Middle frontal gyrus (tissue), 1 donor: ENCODE measurements at regions not wholly inside any gene's neighbourhood (a gene's known extent, or its start where the extent isn't known, plus 50 kb on each side); places are given as distances from the start of the nearest gene placed in this dataset.
A peak's percentile ranks its signal among the peaks of the same experiment; 100 is the strongest.

ENCODE experiments used
- DNase-seq: peaks from one replicate; pipeline ENCODE4 v3.0.0-alpha.2; 2015; ENCODE audit warnings: low spot score; ENCODE audit errors: extremely low spot score

DNA sequence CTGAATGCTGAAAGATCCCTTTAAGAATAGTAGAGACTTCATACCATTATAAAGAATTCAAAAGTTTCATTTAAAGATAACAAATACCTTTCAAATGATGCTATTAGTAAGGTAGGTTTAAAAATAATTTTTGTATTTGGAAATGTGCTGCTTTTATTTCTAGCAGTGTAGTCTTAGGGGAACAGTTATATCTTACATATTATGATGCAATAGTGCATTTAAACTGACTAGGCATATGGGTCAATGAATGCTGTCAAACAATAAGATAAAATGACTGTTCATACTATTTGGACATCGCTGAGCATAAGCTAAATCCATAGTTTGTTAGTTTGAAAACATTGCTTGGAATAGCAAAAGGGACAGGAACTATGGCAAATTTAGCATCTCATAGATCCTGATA, 354.8 kb upstream of the SEMA3A start:
- no peak for DNase-seq

DNA sequence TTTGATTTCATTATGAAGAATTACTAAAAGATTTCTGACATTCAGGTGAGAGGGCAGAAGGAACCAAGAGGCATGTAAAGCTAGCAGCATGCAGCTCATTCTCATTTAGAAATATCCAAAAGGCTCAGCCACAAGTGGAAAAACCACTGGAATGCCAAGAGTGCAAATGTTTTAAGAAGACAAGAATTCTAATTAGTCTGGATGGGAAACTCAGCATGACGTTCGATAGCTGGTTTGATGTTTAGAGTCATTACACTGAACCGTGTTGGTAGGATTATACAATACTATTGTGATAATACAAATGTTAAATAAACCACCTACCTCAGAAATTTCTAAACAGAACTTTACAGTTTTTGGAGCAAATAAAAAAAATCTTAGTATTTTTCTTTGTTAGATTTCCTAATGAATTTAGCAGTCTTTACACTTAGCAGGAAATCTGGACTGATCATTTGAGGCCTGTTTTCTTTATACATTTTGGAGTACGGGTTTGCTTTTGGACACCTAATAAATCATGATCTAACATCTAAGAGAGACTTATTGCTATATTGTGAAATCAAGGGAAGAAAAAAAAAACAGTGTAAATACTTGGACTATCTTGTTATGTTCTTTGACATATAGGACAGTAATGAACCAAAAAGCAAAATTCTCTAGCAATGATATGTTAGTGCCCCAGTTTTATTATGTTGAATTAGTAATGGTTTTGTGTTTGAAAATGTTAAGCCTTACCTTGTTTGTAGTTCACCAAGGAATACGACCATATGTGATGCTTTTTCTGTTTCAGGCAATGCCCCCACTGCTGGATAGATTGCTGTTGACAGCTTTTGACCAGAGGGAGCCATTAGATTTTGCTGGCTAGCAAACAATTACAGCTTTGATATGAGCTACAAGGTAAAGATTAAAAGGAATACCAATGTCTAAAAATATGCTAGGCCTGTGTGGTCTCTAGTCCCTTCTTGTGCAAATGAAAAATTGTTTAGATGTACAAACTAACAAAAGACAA, 354.1 kb upstream of the SEMA3A start:
- DNase-seq: no peak

DNA sequence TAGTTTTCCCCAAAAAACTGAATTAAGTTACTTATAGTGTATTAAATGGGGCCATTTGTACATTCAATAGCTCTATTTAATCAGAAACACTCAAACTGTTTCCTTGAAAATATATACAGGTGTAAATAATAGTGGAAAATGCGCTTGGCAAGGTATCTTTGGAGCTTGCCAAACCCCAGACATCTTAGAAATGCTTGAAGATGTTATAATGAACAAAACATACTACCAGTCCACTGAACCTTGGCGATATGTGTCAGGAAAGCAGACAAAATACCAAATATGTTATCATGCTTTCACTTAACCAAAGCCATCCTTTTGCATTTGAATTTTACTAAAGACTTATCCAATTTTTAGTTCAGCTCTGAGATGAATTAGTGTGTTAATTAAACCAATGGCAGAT, 352.7 kb upstream of the SEMA3A start:
- DNase-seq: no peak

DNA sequence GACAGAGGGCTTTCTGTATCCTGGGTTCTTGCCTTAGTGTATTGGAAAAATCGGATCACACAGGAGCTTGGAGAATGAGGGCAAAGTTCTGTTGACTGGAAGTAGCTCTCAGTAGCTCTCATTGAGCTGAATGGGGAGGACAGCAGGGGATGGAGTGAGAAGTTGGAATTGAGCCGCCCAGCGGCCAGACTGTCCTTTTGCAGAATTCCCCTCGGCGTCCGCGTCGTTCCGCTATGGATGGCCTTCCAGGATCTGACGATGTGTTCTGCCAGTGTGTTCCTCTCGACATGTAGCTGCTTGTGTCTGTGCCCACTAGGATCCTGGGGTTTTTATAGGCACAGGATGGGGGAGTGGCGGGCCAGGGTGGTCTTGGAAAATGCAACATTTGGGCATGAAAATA, 351.8 kb upstream of the SEMA3A start:
- DNase-seq: no peak

DNA sequence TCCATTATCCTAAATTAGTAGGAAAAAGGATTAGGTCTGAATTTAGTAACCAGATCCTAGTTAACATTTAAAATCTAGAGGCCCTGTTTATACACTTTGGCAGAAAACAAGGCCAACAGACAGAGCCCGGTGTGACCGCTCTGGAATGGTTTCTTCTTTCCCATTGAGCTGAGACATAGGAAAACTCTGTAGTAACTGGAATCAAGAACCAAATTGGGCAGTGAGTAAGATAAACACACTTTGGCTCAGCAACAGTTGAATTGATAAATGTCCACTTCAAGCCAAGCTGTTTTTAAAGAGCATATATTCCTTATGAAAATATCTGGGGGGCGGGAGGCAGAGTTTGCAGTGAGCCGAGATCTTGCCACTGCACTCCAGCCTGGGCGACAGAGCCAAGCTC, 343.7 kb upstream of the SEMA3A start:
- DNase-seq: no peak

DNA sequence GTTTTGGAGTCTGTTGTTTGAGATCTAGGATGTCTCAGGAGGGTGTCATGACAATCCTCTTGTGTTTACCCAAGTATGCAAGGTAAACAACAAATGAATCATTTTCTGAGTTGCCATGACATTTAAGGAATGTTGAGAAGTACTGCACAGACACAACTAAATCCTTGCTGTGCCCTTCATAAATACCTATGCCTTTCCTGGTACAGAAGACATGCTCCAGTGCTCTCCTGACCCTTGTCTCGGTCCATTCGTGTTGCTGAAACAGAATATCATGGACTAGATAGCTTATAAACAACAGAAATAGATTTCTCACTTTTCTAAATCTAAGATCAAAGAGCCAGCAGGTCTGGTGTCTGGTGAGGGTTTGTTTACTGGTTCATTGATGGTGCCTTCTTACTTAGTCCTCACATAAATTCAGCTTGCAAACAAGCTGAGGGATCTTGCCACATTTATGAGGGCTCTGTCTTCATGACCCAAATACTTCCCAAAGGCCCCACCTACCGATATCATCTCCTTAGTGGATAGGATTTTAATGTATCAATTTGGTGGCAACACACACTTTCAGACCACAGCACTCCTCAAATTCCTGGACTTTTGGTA, 341.8 kb upstream of the SEMA3A start:
- DNase-seq: no peak

DNA sequence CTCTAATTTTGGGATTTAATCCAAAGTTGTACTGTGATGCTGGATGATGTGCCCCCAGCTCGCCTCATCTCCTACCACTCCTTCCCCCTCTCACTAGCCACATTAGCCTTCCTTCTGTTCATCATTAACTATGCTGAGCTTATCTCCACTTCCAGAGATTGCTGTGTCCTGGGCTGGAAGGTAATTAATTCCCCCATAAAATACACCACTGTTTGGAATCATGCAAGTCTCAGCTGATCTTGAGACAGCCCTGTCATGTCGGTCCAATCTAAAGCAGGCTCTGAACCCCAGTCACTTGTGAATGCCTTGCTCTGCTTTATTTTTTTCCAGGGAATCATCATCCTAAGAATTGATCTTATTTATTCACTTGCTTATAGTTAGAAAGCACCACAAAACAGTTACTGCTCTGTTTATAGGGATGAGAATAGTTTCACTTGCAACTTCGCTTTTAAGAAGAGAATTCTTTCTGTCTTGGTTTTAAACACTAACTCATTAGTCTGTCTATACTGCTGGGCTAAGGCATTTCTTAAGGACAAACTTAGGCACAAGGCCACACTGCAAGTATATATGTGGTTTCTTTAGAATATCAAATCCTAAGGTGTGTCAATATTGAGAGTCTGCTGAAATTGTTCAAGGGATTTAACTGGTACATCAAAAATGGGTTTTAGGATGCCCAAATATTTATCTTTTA, 341.1 kb upstream of the SEMA3A start:
- no peak for DNase-seq

DNA sequence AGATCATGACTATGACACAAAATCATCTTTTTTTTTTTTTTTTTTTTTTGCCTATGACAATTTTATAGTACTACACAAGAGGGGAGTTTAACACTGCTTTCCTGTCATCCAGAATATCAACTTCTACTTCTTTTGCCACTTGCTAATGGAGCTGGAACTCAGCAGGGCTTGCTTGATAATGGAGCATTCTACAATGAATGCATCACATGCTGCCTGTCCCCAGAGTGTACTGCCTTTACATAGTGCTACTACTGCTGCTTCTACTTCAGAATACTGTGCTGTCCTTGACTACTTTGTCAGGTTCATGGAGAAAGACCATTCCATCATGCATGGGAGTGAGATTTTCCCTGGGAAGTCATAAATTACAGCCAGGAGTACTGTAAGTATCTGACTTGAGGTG, 338.6 kb upstream of the SEMA3A start:
- no peak for DNase-seq

DNA sequence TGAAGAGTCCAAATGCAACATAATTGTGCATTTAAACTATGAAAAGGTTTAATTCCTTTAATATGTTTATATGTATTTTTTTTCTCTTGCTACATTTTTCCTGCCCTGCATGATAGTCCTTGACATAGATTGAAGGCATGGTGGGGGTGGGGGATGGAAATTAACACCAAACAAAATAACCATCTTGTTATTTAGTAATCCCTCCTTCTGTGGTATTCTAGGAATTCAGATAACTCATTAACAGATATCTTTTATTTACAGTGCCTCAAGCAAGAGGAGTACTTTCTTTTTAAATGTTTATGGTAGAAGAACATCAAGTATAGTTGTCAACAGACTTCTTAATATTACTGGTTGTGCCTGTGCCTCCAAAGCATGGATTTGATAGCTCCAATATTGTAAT, 337.6 kb upstream of the SEMA3A start:
- DNase-seq: no peak

DNA sequence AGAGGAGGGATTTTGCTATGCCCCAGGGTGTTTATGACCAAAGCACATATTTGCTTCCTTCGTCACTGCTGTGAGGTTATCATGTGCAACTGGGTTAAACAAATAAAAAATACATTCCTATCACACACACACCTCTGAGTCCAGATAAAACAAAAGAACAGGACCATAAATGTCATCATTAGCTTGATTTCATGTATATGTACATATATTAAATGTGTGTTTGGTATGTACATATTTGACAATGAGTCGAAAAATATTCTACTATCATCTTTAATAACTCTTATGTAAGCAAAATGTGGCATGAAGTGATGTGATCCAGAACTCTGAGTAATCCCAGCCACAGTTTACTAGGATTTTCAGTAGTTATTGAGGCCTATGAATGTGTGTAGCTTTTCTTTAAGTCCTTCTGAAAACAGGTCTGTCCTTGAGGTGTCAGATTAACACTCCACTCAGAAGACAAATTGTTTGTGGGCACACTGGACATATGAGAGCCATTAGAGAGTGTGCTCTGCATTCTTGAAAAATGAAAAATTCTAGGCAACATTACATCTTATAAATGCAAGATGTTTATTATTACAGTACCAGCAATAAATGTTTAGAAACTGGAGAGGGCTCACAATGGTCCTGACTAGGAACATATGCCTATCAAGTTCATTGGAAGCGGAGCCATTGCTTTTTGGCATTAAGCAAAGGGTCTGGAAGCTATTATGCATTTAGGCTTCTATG, 335.1 kb upstream of the SEMA3A start:
- DNase-seq: no peak

DNA sequence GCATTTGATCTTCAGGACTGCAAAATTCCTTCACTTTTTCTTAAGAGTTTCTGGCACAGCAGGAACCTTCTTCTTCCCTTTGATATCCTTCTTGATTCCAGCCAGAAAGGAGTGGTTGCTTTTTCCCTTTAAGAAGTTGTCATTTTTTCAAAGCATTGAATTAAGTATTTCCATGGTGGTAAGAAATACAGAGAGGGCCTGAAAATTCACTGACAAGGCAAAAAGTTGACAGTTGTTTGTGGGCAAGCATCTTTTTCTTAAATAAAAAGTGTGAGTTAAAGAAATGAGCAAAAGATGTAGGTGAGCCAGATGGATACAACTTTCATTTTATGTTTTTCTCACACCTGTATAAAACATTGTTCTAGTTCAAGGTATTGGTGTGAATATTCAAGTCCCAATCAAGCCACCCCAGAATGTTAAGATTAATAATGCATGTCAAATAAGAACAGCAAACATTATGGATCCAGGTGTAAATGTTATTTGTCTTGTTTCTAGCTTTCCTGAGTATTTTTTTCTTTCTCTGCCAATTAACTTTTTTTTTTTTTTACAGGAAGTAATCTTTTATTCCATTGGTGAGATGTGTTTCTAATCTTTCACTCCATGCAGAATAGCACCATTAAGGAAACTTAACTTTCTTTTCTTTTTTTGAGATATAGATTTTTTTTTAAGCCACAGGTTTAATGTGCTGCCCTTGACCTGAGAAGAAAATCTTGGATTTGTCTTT, 334.3 kb upstream of the SEMA3A start:
- DNase-seq: no peak

DNA sequence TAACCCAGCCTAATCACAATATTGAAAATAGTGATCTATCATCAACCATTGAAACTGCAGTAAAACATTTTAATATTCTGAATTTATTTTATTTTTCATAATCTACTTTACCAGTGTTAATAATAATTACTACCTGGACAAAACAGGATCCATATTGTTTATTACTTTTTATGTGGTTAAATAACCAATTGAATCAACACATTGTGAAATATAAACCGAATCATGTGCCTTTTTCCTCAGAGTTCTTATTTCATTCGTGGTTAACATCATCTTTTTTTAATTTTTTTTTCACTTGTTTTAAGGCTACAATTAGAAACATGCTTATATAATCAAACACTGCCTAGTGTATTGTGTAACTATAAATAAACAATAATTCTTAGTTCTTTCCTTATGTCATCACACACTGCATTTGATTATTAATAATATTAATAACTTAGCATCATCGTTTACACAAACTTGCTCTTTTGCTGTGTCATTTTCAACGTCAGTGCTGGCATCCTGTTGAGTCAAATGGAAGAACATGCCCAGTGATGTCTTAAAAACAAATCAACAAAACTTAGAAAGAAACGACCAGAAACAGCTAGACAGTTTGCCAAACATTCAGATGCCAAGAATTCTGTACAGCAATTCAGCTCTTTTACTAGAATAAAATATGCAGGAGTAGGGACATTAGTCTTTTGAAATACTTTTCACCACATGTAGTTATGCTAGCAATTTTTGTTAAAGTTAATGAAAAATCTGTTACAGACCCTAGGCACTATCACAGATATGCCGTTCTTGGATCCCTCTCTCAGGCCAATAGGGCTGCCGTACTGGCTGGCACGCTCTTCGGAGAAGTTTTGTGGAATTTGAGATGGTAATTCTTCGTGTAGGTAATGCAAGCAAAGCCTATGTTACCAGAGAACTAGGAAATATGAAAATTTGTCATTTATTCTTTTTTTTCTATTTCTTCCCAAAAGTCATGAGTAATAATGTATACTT, 330.4 kb upstream of the SEMA3A start:
- DNase-seq: no peak

DNA sequence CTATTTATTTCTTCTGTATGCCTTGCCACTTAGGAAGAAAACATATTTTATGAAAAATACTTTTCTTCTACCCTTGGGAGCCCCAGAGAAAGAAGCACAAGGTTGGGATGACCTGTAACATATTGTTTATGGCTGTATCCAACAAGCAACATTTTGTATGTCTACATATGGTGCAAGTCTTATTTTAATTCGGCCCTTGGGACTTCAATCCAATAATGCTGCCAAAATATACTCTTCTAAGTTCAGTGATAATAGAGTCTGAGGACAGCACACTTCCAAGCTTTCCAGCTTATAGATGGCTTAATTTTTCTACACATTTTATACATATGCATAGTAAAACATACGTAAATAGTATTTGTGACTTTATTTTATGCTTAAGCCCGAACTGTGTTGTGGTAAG, 318.5 kb upstream of the SEMA3A start:
- no peak for DNase-seq

DNA sequence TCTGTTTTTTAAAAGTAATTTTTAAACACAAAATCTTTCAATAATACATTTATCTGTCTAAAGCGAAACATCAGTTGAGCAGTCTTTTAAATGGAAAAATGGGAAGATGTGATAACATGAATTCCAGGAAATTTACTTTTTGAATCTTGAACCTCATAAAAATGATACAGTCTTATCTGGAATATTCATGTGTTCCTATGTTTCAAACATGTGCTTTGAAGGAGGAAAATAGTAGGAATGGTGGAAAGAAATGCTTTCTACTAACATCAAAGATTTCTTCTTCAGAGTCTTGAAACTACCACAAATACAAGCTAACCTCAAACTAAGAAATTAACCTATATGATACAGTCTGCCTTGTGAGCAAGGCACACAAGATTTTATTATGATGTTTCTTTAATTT, 317.5 kb upstream of the SEMA3A start:
- no peak for DNase-seq

DNA sequence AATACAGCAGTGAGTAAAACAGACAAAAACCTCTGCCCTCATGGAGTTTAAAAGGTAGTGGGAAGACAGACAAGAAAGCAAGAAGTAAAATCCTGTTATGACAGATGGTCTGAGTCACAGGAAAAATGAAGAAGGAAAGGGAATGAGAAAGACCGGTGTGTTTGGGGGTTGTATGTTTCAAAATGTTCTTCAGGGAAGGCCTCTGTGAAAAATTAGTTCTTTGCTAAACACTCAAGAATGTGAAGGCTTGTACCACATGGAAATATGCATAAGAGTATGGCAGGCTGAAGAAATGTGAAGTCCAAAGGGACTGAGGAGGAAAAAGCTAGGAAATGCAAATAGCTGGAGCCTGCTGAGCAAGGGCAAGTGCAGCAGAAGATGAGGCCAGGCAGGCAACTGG, 315.9 kb upstream of the SEMA3A start:
- DNase-seq: no peak

DNA sequence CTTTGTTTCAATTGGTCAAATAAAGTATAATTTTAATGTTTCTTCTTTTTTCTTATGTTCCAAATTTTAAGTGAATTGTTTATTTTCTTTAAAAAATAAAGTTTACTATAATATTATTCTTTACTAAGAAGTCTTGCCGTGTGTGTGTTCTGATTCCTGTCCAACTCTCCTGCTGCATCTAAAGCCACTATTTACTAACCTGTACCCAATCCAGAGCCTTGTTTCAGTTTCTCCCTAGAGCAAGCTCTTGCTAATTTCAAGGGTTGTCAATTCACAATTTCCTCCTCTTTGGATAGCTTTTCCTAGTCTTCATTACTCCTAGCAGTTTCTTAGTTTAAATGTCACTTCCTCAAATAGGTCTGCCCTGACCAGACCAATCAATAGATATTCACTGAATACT, 314.9 kb upstream of the SEMA3A start:
- DNase-seq: no peak

DNA sequence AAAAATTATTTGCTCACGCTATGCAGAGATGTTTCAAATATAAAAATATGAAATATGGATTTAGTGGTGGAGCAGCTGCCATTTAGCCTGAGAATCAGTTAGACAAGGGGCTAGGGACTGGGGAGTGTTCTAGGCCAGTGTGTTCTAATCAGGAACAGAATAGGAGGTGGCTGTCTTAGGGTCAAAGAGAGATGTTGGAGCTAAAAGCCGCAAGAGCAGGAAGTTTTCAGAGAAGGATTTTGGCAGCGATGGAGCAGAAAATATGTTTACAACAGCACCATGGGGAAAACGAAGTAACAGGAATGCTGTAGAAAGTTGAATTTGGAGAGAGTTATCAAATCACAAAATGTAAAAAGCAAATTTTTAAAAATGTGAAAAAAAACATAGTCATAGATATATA, 314.0 kb upstream of the SEMA3A start:
- DNase-seq: no peak

DNA sequence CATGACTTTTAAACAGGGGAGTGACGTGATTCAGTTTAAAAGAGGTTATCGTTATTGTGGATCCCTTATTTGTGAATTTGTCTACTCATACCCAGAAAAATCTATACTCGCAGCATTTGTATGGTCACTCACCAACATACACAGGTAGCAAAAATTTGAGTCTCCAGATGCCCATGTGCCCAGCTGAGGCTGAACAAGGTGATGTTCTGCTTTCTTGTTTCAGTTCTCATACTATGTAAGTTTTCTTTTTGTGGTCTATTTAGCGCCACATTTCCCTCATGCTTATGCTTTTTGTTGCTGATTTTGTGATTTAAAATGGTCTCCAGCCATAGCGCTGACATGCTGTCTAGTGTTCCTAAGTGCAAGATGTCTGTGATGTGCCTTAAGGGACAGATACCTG, 312.9 kb upstream of the SEMA3A start:
- DNase-seq: no peak

DNA sequence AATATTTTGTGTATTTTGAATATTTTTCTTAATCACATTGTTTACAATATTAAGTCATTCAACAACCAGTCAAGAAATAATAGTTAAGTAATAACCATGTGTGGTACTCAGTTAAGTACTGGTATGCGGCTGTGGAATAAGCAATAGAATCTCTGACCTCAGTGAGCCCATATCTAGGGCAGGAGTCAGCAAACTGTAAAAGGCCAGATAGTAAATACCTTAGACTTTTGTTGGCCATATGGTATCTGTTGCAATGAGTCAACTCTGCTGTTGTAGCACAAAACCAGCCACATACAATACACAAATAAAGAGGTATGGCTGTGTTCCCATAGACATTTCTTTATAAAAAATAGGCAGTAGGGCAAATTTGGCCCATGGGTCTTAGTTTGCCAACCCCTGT, 311.6 kb upstream of the SEMA3A start:
- DNase-seq: no peak

DNA sequence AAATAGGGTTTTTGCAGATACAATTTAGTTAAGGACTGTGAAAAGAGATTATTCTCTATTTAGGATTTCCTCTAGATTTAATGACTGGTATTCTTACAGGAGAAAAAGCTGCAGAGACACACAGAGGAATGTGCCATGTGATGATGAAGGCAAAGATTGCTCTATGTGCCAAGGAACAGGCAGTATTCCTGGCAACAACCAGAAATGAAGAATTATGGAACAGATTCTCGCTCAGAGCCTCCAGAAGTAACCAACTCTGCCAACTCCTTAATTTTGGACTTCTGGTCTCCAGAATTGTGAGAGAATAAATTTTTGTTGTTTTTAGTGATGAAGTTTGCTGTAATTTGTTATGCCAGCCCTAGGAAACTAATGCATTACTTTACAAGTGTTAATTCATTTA, 307.6 kb upstream of the SEMA3A start:
- peak; percentile 31 for DNase-seq
